OCI-LY3 (cell line): ENCODE measurements at regions not wholly inside any gene's neighbourhood (a gene's known extent, or its start where the extent isn't known, plus 50 kb on each side); places are given as distances from the start of the nearest gene placed in this dataset.

Experiments
- H2AFZ ChIP-seq: fragments of 200-600, 300-600 bp; shearing (Covaris generic); 2 replicates; pipeline ENCODE4 v1.6.0; 2014; ENCODE audit warnings: antibody characterized with exemption, low read depth, low read length
- H3K27ac ChIP-seq: fragments of 200-600, 300-600 bp; sonication (generic); 2 replicates; pipeline ENCODE4 v1.5.1; 2014; ENCODE audit warnings: mild to moderate bottlenecking, low read length, moderate library complexity, mixed read lengths
- H3K27me3 ChIP-seq: fragments of 200-600, 300-600 bp; sonication (generic); 2 replicates; pipeline ENCODE4 v1.6.1; 2014; ENCODE audit warnings: low read depth, low read length, mixed read lengths
- H3K36me3 ChIP-seq: fragments of 200-600, 300-600 bp; sonication (generic); replicated peaks from 2 replicates; pipeline ENCODE3; 2014; ENCODE audit warnings: low read depth, low read length, mixed read lengths
- H3K4me1 ChIP-seq: fragments of 300-600, 200-600 bp; sonication (generic); 2 replicates; pipeline ENCODE4 v1.6.1; 2014; ENCODE audit warnings: low read length, mixed read lengths
- H3K4me2 ChIP-seq: fragments of 200-600, 300-600 bp; sonication (generic); 2 replicates; pipeline ENCODE4 v1.6.1; 2014; ENCODE audit warnings: low read length, mixed read lengths
- H3K4me3 ChIP-seq: fragments of 300-600, 200-600 bp; sonication (generic); 2 replicates; pipeline ENCODE4 v1.5.1; 2014; ENCODE audit warnings: antibody characterized with exemption, mild to moderate bottlenecking, low read length, moderate library complexity
- H3K79me2 ChIP-seq: fragments of 300-600, 200-600 bp; shearing (Covaris generic); 2 replicates; pipeline ENCODE4 v1.6.1; 2014; ENCODE audit warnings: mild to moderate bottlenecking, low read length, mixed read lengths
- H3K9ac ChIP-seq: fragments of 300-600, 200-600 bp; shearing (Covaris generic); 2 replicates; pipeline ENCODE4 v1.6.0; 2014; ENCODE audit warnings: mild to moderate bottlenecking, low read length, moderate library complexity
- H3K9me3 ChIP-seq: fragments of 200-600, 300-600 bp; shearing (Covaris generic); 2 replicates; pipeline ENCODE4 v1.6.1; 2014; ENCODE audit warnings: low read length, mixed read lengths; ENCODE audit not compliant: insufficient read depth
- H4K20me1 ChIP-seq: fragments of 200-600, 300-600 bp; sonication (generic); 2 replicates; pipeline ENCODE4 v1.6.1; 2016; ENCODE audit warnings: low read length, mixed read lengths; ENCODE audit not compliant: insufficient read depth
- CTCF ChIP-seq: fragments of 200-600, 300-600 bp; sonication (generic); IDR thresholded peaks from 2 replicates; pipeline ENCODE4 v1.5.1; 2014; ENCODE audit warnings: antibody characterized with exemption, low read length, low read depth
- EZH2phosphoT487 ChIP-seq: fragments of 200-600 bp; shearing (Covaris generic); IDR thresholded peaks from 2 replicates; pipeline ENCODE4 v1.6.1; 2018; ENCODE audit warnings: antibody characterized with exemption, mixed run types, low read depth

GRCh38 chr10:61163403-61163802 is 219.4 kb upstream of the RHOBTB1 start:
- H3K36me3 ChIP-seq, result no peaks in the 10 kb centered on the region
- H3K9me3 ChIP-seq, result no peaks in the 10 kb centered on the region
- no peak overlapping the region for H2AFZ ChIP-seq
- no peaks in the 10 kb centered on the region for H4K20me1 ChIP-seq
- H3K4me3 ChIP-seq, result no peak overlapping the region
- no peak overlapping the region for H3K27ac ChIP-seq
- H3K4me1 ChIP-seq, result no peaks in the 10 kb centered on the region
- H3K79me2 ChIP-seq, result no peaks in the 10 kb centered on the region
- H3K9ac ChIP-seq, result no peak overlapping the region
- TF ChIP-seq CTCF (no peak), EZH2phosphoT487 (no peak)
- no peak overlapping the region for H3K4me2 ChIP-seq
- H3K27me3 ChIP-seq, result no peaks in the 10 kb centered on the region

GRCh38 chr10:61160253-61160652 is 216.3 kb upstream of the RHOBTB1 start:
- Histone ChIP-seq H4K20me1 (no peaks in the 10 kb centered on the region), H3K4me2 (no peak overlapping the region), H3K4me3 (no peak overlapping the region), H3K27ac (no peak overlapping the region), H3K27me3 (no peaks in the 10 kb centered on the region), H3K4me1 (no peaks in the 10 kb centered on the region), H3K79me2 (no peaks in the 10 kb centered on the region), H3K9me3 (no peaks in the 10 kb centered on the region), H3K9ac (no peak overlapping the region), H3K36me3 (no peaks in the 10 kb centered on the region), H2AFZ (no peak overlapping the region)
- TF ChIP-seq EZH2phosphoT487 (no peak), CTCF (no peak)

- no peak for TF ChIP-seq EZH2phosphoT487
- no peak overlapping the region for H3K4me2 ChIP-seq
- no peak overlapping the region for H3K9ac ChIP-seq
- no peak overlapping the region for H3K27ac ChIP-seq
- H3K4me1 ChIP-seq, result no peaks in the 10 kb centered on the region
- no peaks in the 10 kb centered on the region for H3K36me3 ChIP-seq
- no peaks in the 10 kb centered on the region for H4K20me1 ChIP-seq
- H3K4me3 ChIP-seq, result no peak overlapping the region
- H3K9me3 ChIP-seq, result no peaks in the 10 kb centered on the region
- no peaks in the 10 kb centered on the region for H3K79me2 ChIP-seq
- H3K27me3 ChIP-seq, result no peaks in the 10 kb centered on the region
- no peak overlapping the region for H2AFZ ChIP-seq
These were observed 215.3 kb upstream of the RHOBTB1 start for GRCh38 chr10:61159253-61159652.

GRCh38 chr10:61157182-61157581 is 213.2 kb upstream of the RHOBTB1 start:
- H3K27ac ChIP-seq, result no peak overlapping the region
- H3K4me3 ChIP-seq, result no peak overlapping the region
- no peaks in the 10 kb centered on the region for H3K36me3 ChIP-seq
- no peak overlapping the region for H2AFZ ChIP-seq
- H3K9me3 ChIP-seq, result no peaks in the 10 kb centered on the region
- no peak overlapping the region for H3K4me2 ChIP-seq
- no peak overlapping the region for H3K9ac ChIP-seq
- no peaks in the 10 kb centered on the region for H4K20me1 ChIP-seq
- TF ChIP-seq CTCF (no peak), EZH2phosphoT487 (no peak)
- no peaks in the 10 kb centered on the region for H3K79me2 ChIP-seq
- peaks cover 3% of the 10 kb centered on the region; the same call in 1 of the 2 replicates for H3K4me1 ChIP-seq
- H3K27me3 ChIP-seq, result no peaks in the 10 kb centered on the region

- Histone ChIP-seq H3K9ac (no peak overlapping the region), H3K27ac (no peak overlapping the region), H3K4me1 (peaks cover 3% of the 10 kb centered on the region; the same call in 1 of the 2 replicates), H2AFZ (no peak overlapping the region), H3K9me3 (no peaks in the 10 kb centered on the region), H3K36me3 (no peaks in the 10 kb centered on the region), H3K4me2 (no peak overlapping the region), H3K4me3 (no peak overlapping the region), H3K27me3 (no peaks in the 10 kb centered on the region), H3K79me2 (no peaks in the 10 kb centered on the region), H4K20me1 (no peaks in the 10 kb centered on the region)
- TF ChIP-seq CTCF, result no peak
- no peak for TF ChIP-seq EZH2phosphoT487
These were observed 209.8 kb upstream of the RHOBTB1 start for GRCh38 chr10:61153771-61154170.
